GM12873 (cell line): ENCODE measurements at regions not wholly inside any gene's neighbourhood (a gene's known extent, or its start where the extent isn't known, plus 50 kb on each side); places are given as distances from the start of the nearest gene placed in this dataset.

Source experiments
- CTCF ChIP-seq: IDR thresholded peaks from 2 replicates; pipeline ENCODE4 v1.5.1; 2012; ENCODE audit warnings: low read depth, mild to moderate bottlenecking, moderate library complexity, low read length, control low read depth; ENCODE audit not compliant: insufficient read depth; ENCODE audit errors: missing control alignments

- no peak for TF ChIP-seq CTCF
Observed at GRCh38 chr3:132773071-132773619, 50.9 kb upstream of the NPHP3 start.

GRCh38 chr3:132772252-132772651 lies 50.0 kb upstream of the NPHP3 start:
- no peak for TF ChIP-seq CTCF
